SU-DHL-6 (cell line): ENCODE measurements at regions not wholly inside any gene's neighbourhood (a gene's known extent, or its start where the extent isn't known, plus 50 kb on each side); places are given as distances from the start of the nearest gene placed in this dataset.

Experiments used
- EZH2phosphoT487 ChIP-seq: fragments of 200-600 bp; sonication (generic), shearing (Covaris generic); conservative IDR thresholded peaks from 2 replicates; pipeline ENCODE4 v1.6.1; 2018; ENCODE audit warnings: mild to moderate bottlenecking, antibody characterized with exemption, low read length, moderate library complexity, mixed read lengths
- TF ChIP-seq, protein P1 (sequence below): fragments of 200-600 bp; sonication (generic); IDR thresholded peaks from one replicate; pipeline ENCODE4 v1.5.1; 2017; ENCODE audit warnings: antibody characterized with exemption, mild to moderate bottlenecking, low read length, moderate library complexity; ENCODE audit not compliant: insufficient read depth, poor library complexity, severe bottlenecking

DNA sequence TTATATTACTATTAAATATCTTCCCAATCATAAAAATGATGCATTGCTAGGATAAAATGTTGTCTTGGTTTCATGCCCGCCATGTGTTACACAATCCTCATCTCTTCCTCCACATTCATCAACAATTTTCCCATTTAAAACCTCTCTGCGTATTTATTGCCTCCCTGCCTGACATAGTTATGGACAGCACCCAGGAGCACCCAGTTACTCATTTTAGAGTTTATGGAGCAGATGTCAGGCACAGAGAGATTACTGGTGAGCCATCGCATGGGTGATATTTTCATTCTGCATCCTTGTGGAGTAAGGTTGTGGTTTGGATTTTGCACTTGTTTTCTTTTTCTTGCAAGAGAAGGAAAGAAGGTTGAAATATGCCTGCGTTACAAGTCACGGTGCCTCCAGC lies 116.7 kb upstream of the NPAS2 start:
- TF ChIP-seq, protein P1, sequence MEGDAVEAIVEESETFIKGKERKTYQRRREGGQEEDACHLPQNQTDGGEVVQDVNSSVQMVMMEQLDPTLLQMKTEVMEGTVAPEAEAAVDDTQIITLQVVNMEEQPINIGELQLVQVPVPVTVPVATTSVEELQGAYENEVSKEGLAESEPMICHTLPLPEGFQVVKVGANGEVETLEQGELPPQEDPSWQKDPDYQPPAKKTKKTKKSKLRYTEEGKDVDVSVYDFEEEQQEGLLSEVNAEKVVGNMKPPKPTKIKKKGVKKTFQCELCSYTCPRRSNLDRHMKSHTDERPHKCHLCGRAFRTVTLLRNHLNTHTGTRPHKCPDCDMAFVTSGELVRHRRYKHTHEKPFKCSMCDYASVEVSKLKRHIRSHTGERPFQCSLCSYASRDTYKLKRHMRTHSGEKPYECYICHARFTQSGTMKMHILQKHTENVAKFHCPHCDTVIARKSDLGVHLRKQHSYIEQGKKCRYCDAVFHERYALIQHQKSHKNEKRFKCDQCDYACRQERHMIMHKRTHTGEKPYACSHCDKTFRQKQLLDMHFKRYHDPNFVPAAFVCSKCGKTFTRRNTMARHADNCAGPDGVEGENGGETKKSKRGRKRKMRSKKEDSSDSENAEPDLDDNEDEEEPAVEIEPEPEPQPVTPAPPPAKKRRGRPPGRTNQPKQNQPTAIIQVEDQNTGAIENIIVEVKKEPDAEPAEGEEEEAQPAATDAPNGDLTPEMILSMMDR: no peak
- no peak for TF ChIP-seq EZH2phosphoT487
